SKM-1 (cell line): ENCODE measurements at regions not wholly inside any gene's neighbourhood (a gene's known extent, or its start where the extent isn't known, plus 50 kb on each side); places are given as distances from the start of the nearest gene placed in this dataset.
"Not testable (repeated sequence)": the region's sequence is repeated elsewhere in the genome, so short reads cannot be mapped to it uniquely, and the experiment has no call there.

Experiments
- DNase-seq: peaks from one replicate; lab custom pipeline; 2025; ENCODE audit not compliant: unreplicated experiment; lab: John Stamatoyannopoulos, UW

- DNase-seq = no peak
Measured at GRCh38 chr13:69280399-69280798, 827.2 kb upstream of the ATXN8OS start.

GRCh38 chr13:69279213-69279612 is 828.4 kb upstream of the ATXN8OS start:
- DNase-seq = no peak

GRCh38 chr13:69274231-69274630 is 833.4 kb upstream of the ATXN8OS start:
- no peak for DNase-seq

- DNase-seq = no peak
Measured at GRCh38 chr13:69264362-69265334, 843.0 kb upstream of the ATXN8OS start.

GRCh38 chr13:69243366-69243765 is 864.3 kb upstream of the ATXN8OS start:
- DNase-seq = no peak

GRCh38 chr13:69234171-69234570 is 873.5 kb upstream of the ATXN8OS start:
- DNase-seq = no peak

GRCh38 chr13:69226427-69226826 is 881.2 kb upstream of the ATXN8OS start:
- no peak for DNase-seq

GRCh38 chr13:69221633-69222498 is 885.8 kb upstream of the ATXN8OS start:
- not testable (repeated sequence) for DNase-seq

- DNase-seq = no peak
Measured at GRCh38 chr13:69213396-69213795, 894.2 kb upstream of the ATXN8OS start.

GRCh38 chr13:69204620-69205019 is 903.0 kb upstream of the ATXN8OS start:
- no peak for DNase-seq

- no peak for DNase-seq
Measured at GRCh38 chr13:69202996-69203395, 904.6 kb upstream of the ATXN8OS start.

- DNase-seq = no peak
Measured at GRCh38 chr13:69199664-69200063, 908.0 kb upstream of the ATXN8OS start.

GRCh38 chr13:69198706-69199105 is 908.9 kb upstream of the ATXN8OS start:
- DNase-seq = no peak

- no peak for DNase-seq
Measured at GRCh38 chr13:69194130-69194529, 913.5 kb upstream of the ATXN8OS start.

GRCh38 chr13:69180034-69180433 is 927.6 kb upstream of the ATXN8OS start:
- no peak for DNase-seq

- DNase-seq = no peak
Measured at GRCh38 chr13:69178000-69178399, 929.6 kb upstream of the ATXN8OS start.

- DNase-seq = no peak
Measured at GRCh38 chr13:69168436-69168835, 939.2 kb upstream of the ATXN8OS start.

GRCh38 chr13:69155136-69155535 is 952.5 kb upstream of the ATXN8OS start:
- DNase-seq = no peak

- DNase-seq = no peak
Measured at GRCh38 chr13:69142101-69142500, 965.5 kb upstream of the ATXN8OS start.

- DNase-seq = no peak
Measured at GRCh38 chr13:69124996-69125395, 982.6 kb upstream of the ATXN8OS start.

GRCh38 chr13:69109891-69110525 is 997.6 kb upstream of the ATXN8OS start:
- DNase-seq = no peak
